ENCODE measurements at regions not wholly inside any gene's neighbourhood (a gene's known extent, or its start where the extent isn't known, plus 50 kb on each side); places are given as distances from the start of the nearest gene placed in this dataset.

DNA sequence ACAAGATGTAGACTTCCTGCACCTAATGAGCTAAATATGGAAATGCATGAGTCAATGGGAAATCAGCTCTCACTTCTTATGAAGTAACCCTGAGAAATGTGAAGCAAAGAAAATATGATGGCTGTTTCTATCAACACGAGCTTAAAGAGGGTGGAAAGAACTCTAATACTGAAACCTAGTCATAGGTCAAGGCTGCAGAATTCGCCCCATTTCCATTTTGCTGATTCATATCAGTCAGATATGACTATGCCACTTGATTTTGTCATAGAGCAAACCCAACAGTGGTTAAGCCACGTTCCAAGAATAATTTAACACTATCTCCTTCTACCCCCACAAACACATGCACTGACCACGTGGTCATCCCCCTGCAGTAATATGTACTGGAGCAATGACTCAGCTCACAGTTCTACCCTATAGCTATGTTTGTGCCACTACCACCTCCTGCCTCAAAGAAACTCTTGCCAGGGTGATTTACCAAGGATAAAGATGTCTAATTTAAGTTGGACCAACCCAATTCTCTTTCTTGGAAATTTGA lies 157.5 kb downstream of the TMTC3 start (continued):
- TF ChIP-seq SMC3 (IDR thresholded peaks at IDR 0.05; ENCODE audit: low read depth, low read length): peak; percentile 27; the same call in 1 of the 2 replicates

DNA sequence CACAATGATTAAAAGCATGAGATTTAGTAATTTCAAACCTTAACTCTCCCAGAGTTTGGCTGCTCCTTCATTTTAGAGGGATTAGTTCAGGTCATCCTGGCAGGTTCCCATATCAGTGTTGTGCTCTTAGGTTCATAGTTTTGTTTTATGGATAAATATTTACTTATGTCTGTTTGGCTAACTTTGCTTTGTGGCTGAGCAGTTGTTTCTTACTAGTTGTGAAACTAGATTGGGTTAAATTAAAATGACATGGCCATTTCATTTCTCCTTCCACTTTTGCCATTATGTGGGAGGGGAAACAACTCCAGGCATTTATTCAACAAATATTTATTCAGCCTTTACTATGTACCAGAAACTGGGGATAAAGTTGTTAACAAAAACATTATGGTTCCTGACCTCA lies 158.8 kb downstream of the TMTC3 start:
- 0 out of 4 replicates have a peak overlapping the region, but pooled peaks of 1 of the 2 experiments have one; percentile 24 for H4K8ac ChIP-seq (ENCODE audit: low read depth in 2 of 2, low read length in 2 of 2)
- no peak overlapping the region for H3K9ac ChIP-seq (ENCODE audit: low read depth, low read length)
- no peak for ATAC-seq (ENCODE audit: low read depth)
- peak overlapping the region; percentile 89; the same call in 1 of the 2 replicates for H3K18ac ChIP-seq (ENCODE audit: low read depth, low read length)
- no peaks in the 10 kb centered on the region for H3K9me3 ChIP-seq (ENCODE audit: control insufficient read depth, insufficient read depth, low read length)
- H3K27me3 ChIP-seq (ENCODE audit: control insufficient read depth, insufficient read depth, low read length): no peaks in the 10 kb centered on the region
- H2BK5ac ChIP-seq (ENCODE audit: low read depth, low read length, poor library complexity, severe bottlenecking): peak overlapping the region; percentile 92
- no peaks in the 10 kb centered on the region for H3K36me3 ChIP-seq (ENCODE audit: control insufficient read depth, insufficient read depth, low read length)
- H3K4me2 ChIP-seq (ENCODE audit: low read depth, low read length): no peak overlapping the region
- no peak overlapping the region for H4K91ac ChIP-seq (ENCODE audit: insufficient read depth, low read depth, low read length)
- dilution Hi-C loops (cut with HindIII; ENCODE audit: low sequenced_read_pairs, unreplicated experiment) (no loop called here), in situ Hi-C loops (cut with MboI; ENCODE audit: low sequenced_read_pairs) (no loop called here), intact Hi-C loops (cut with micrococcal nuclease) (no loop called here)
- 0 out of 2 replicates have a peak overlapping the region, but pooled peaks have one; percentile 62 for H3K14ac ChIP-seq (replicated peaks; ENCODE audit: low read depth, low read length)
- no TSS peak for BruUV-seq (replicated peaks)
- H2AK5ac ChIP-seq (ENCODE audit: low read depth, low read length): no peak overlapping the region
- ChIA-PET POLR2A (ENCODE audit: unreplicated experiment) (no interaction called here), CTCF (no interaction called here)
- peak overlapping the region; percentile 66; the same call in 1 of the 2 replicates for H4K5ac ChIP-seq (ENCODE audit: low read depth, low read length)
- H3K4me3 ChIP-seq (ENCODE audit: insufficient read depth, low read depth, low read length): no peak overlapping the region
- H3K79me1 ChIP-seq (ENCODE audit: low read depth in 1 of 2, low read length in 2 of 2): no peaks in the 10 kb centered on the region
- H4K20me1 ChIP-seq (ENCODE audit: insufficient read depth, low read length): no peaks in the 10 kb centered on the region
- peak; percentile 32 for DNase-seq
- peak overlapping the region; percentile 23; the same call in 1 of the 3 replicates for H2BK15ac ChIP-seq (ENCODE audit: low read depth, low read length)
- H3K4me1 ChIP-seq (ENCODE audit: control insufficient read depth, insufficient read depth, low read length): peaks cover 10% of the 10 kb centered on the region
- no peak overlapping the region for H2AFZ ChIP-seq (replicated peaks; ENCODE audit: low read length, poor library complexity)
- H3K23ac ChIP-seq (ENCODE audit: low read depth, low read length): 0 out of 2 replicates have a peak overlapping the region, but pooled peaks have one; percentile 25
- H3K9me1 ChIP-seq (ENCODE audit: insufficient read depth, low read length): peaks cover 4% of the 10 kb centered on the region
- peak overlapping the region; percentile 66; the same call in 1 of the 2 replicates for H2BK120ac ChIP-seq (ENCODE audit: low read depth, low read length)
- no peak overlapping the region for H2AK9ac ChIP-seq (replicated peaks; ENCODE audit: low read depth, low read length, poor library complexity)
- no peak overlapping the region for H3K56ac ChIP-seq (ENCODE audit: extremely low read depth, insufficient read depth, low read length)
- H3K27ac ChIP-seq (ENCODE audit: insufficient read depth, low read length): no peak overlapping the region
- peak overlapping the region; percentile 30; the same call in 1 of the 2 replicates for H3K4ac ChIP-seq (ENCODE audit: low read depth, low read length)
- peak overlapping the region; percentile 57 for H2BK20ac ChIP-seq (ENCODE audit: low read depth, low read length)
- TF ChIP-seq, protein P1, sequence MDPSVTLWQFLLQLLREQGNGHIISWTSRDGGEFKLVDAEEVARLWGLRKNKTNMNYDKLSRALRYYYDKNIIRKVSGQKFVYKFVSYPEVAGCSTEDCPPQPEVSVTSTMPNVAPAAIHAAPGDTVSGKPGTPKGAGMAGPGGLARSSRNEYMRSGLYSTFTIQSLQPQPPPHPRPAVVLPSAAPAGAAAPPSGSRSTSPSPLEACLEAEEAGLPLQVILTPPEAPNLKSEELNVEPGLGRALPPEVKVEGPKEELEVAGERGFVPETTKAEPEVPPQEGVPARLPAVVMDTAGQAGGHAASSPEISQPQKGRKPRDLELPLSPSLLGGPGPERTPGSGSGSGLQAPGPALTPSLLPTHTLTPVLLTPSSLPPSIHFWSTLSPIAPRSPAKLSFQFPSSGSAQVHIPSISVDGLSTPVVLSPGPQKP (IDR thresholded peaks at IDR 0.05; ENCODE audit: borderline replicate concordance, low read depth, low read length): no peak
- no peak for TF ChIP-seq CEBPB (IDR thresholded peaks at IDR 0.05; ENCODE audit: low read depth, low read length)
- TF ChIP-seq RAD21 (IDR thresholded peaks at IDR 0.05; ENCODE audit: low read length): no peak
- no peak for TF ChIP-seq BHLHE40 (IDR thresholded peaks at IDR 0.05; ENCODE audit: low read depth, low read length)
- TF ChIP-seq RCOR1 (IDR thresholded peaks at IDR 0.05; ENCODE audit: insufficient replicate concordance, low read length): no peak
- no peak for TF ChIP-seq POLR2A (IDR thresholded peaks at IDR 0.05; ENCODE audit: low read depth, low read length)
- no peak for TF ChIP-seq CHD1 (IDR thresholded peaks at IDR 0.05; ENCODE audit: low read depth, low read length)
- TF ChIP-seq, protein P2, sequence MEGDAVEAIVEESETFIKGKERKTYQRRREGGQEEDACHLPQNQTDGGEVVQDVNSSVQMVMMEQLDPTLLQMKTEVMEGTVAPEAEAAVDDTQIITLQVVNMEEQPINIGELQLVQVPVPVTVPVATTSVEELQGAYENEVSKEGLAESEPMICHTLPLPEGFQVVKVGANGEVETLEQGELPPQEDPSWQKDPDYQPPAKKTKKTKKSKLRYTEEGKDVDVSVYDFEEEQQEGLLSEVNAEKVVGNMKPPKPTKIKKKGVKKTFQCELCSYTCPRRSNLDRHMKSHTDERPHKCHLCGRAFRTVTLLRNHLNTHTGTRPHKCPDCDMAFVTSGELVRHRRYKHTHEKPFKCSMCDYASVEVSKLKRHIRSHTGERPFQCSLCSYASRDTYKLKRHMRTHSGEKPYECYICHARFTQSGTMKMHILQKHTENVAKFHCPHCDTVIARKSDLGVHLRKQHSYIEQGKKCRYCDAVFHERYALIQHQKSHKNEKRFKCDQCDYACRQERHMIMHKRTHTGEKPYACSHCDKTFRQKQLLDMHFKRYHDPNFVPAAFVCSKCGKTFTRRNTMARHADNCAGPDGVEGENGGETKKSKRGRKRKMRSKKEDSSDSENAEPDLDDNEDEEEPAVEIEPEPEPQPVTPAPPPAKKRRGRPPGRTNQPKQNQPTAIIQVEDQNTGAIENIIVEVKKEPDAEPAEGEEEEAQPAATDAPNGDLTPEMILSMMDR (conservative IDR thresholded peaks at IDR 0.05; ENCODE audit: low read depth, low read length): no peak
- TF ChIP-seq MAFK (IDR thresholded peaks at IDR 0.05; ENCODE audit: low read depth, low read length): no peak
- TF ChIP-seq SMC3 (IDR thresholded peaks at IDR 0.05; ENCODE audit: low read depth, low read length): no peak
- no peak for TF ChIP-seq NFE2L2 (IDR thresholded peaks at IDR 0.05; ENCODE audit: low read depth, low read length)
- no peak for TF ChIP-seq RFX5 (IDR thresholded peaks at IDR 0.05; ENCODE audit: low read depth, low read length)
- no peak for TF ChIP-seq MAZ (IDR thresholded peaks at IDR 0.05; ENCODE audit: borderline replicate concordance, low read depth, low read length)
- TF ChIP-seq FOS (IDR thresholded peaks at IDR 0.05; ENCODE audit: low read depth, low read length): no peak
- TF ChIP-seq MXI1 (IDR thresholded peaks at IDR 0.05; ENCODE audit: borderline replicate concordance, low read depth, low read length): no peak

Data from IMR-90 (cell line).